ENCODE measurements at regions not wholly inside any gene's neighbourhood (a gene's known extent, or its start where the extent isn't known, plus 50 kb on each side); places are given as distances from the start of the nearest gene placed in this dataset.

DNA sequence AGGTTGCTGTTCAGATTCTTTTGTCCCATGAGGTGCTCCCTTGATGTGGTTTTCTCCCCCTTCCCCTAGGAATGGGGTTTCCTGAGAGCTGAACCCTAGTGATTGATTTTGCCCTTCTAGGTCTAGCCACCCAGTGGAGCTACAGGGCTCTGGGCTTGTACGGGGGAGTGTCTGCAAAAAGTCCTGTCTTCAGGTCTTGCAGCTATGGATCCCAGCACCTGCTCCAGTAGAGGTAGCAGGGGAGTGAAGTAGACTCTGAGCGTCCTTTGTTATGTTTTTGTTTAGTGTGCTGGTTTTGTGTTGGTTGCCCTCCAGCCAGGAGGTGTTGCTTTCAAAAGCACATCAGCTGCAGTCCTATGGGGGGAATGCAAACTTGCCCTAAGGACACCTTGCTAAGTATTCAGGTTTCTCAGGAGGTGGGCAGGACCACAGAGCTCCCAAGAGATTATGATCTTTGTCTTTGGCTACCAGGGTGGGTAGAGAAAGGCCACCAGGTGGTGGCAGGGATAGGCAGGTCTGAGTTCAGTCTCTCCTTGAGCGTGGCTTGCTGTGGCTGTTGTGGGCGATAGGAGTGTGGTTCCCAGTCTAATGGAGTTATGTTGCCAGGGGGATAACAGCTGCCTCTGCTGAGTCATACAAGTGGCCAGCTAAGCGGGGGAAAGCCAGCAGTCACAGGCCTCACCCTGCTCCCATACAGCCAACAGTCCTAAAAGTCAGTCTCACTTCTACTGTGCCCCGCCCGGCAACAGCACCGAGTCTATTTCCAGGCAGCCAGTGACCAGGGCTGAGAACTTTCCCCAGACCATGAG, 92.4 kb upstream of the JCAD start:
- Mint-ChIP-seq H3K27ac (no peak overlapping the region), H3K27me3 (ENCODE audit: insufficient read depth) (peaks cover 25% of the 10 kb centered on the region), H3K4me1 (peaks cover 10% of the 10 kb centered on the region), H3K36me3 (ENCODE audit: low read depth) (no peaks in the 10 kb centered on the region), H3K4me3 (no peak overlapping the region), H3K9me3 (peaks cover 5% of the 10 kb centered on the region)
- Histone ChIP-seq H3K36me3 (ENCODE audit: control insufficient read depth, insufficient read depth, low read length) (no peaks in the 10 kb centered on the region), H3K4me3 (ENCODE audit: low read length) (no peak overlapping the region), H3K27me3 (ENCODE audit: control insufficient read depth, insufficient read depth, low read length, poor library complexity, severe bottlenecking) (no peaks in the 10 kb centered on the region), H3K4me1 (ENCODE audit: control insufficient read depth, insufficient read depth, low read length) (no peaks in the 10 kb centered on the region), H3K27ac (ENCODE audit: low read depth, low read length) (no peak overlapping the region), H3K9ac (ENCODE audit: extremely low read depth, low read length, poor library complexity, severe bottlenecking) (no peak overlapping the region), H3K9me3 (ENCODE audit: control insufficient read depth, low read length) (peaks cover 7% of the 10 kb centered on the region)
- DNase-seq, result peak; percentile 62
- TF ChIP-seq, protein P1, sequence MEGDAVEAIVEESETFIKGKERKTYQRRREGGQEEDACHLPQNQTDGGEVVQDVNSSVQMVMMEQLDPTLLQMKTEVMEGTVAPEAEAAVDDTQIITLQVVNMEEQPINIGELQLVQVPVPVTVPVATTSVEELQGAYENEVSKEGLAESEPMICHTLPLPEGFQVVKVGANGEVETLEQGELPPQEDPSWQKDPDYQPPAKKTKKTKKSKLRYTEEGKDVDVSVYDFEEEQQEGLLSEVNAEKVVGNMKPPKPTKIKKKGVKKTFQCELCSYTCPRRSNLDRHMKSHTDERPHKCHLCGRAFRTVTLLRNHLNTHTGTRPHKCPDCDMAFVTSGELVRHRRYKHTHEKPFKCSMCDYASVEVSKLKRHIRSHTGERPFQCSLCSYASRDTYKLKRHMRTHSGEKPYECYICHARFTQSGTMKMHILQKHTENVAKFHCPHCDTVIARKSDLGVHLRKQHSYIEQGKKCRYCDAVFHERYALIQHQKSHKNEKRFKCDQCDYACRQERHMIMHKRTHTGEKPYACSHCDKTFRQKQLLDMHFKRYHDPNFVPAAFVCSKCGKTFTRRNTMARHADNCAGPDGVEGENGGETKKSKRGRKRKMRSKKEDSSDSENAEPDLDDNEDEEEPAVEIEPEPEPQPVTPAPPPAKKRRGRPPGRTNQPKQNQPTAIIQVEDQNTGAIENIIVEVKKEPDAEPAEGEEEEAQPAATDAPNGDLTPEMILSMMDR (conservative IDR thresholded peaks at IDR 0.05), result peak; percentile 23
- WGBS, 2 experiments (ENCODE audit: insufficient coverage in 1 of 2, insufficient read length in 1 of 2), result 93 to 97% methylated on average over 3 to 8 of the region's 8 CpGs

DNA sequence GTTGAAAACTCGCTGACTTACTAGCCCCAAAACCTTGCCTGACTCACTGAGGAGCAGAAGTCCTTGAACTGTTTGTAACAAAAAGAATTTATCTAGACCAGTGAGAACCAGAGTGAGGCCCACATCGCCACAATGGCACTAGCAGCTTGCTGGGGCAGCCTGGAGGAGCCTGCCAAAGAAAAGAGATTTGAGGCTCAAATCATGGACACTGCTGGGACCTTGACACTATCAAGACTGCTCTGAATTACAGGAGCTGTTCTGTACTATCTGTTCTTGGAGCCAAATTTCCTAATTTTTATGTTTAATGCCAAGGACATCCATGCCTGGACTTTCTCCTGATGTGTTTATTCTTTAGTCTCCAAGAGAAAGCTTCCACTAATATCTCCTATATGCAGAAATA, 82.0 kb upstream of the JCAD start:
- H3K27ac ChIP-seq (ENCODE audit: low read depth, low read length), result no peak overlapping the region
- H3K27ac Mint-ChIP-seq, result no peak overlapping the region
- WGBS, 2 experiments (ENCODE audit: insufficient coverage in 1 of 2, insufficient read length in 1 of 2), result 61 to 75% methylated on average over 2 of the region's 2 CpGs

DNA sequence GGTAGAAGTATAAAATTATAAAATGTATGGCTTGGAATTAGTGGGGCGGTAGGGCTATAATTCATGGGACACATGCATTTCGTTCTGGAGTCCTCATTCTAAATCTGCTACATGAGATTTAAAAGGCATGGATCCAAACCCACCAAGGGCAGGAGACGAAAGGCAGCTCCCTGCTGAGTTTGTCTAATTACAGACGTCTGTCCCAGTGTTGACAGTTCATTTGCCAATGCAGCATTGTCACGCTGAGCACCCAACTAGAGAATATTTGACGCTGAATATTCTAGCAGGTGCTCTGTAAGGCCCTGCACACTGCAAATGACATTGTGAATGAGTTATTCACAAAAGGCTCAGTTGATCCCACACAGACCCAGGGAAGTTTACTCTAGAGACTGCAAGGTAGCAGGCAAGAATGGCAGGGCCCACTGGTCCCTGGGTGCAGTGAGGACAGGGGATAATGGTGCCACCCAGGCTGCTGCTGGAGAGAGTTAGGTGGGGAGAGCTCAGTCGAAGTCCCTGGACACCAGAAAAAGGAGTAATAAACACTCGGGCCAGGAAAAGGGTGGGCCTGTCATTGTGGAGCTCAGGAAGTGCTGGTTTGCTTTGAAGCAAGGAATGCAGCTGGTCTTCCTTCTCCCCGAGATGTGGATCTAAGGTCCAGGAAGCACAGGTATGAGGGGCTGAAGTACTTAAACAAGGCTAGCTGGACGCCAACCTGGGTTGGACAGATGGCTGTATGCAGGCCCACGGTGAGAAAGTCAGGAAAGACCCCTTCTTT, 75.0 kb upstream of the JCAD start:
- TF ChIP-seq, protein P1 (conservative IDR thresholded peaks at IDR 0.05), result no peak
- Histone ChIP-seq H3K9ac (ENCODE audit: extremely low read depth, low read length, poor library complexity, severe bottlenecking) (no peak overlapping the region), H3K4me1 (ENCODE audit: control insufficient read depth, insufficient read depth, low read length) (no peaks in the 10 kb centered on the region), H3K36me3 (ENCODE audit: control insufficient read depth, insufficient read depth, low read length) (no peaks in the 10 kb centered on the region), H3K27me3 (ENCODE audit: control insufficient read depth, insufficient read depth, low read length, poor library complexity, severe bottlenecking) (no peaks in the 10 kb centered on the region), H3K27ac (ENCODE audit: low read depth, low read length) (no peak overlapping the region), H3K9me3 (ENCODE audit: control insufficient read depth, low read length) (no peaks in the 10 kb centered on the region), H3K4me3 (ENCODE audit: low read length) (no peak overlapping the region)
- Mint-ChIP-seq H3K27ac (peak overlapping the region; percentile 62), H3K9me3 (no peaks in the 10 kb centered on the region), H3K4me3 (no peak overlapping the region), H3K36me3 (ENCODE audit: low read depth) (no peaks in the 10 kb centered on the region), H3K4me1 (peaks cover 10% of the 10 kb centered on the region), H3K27me3 (ENCODE audit: insufficient read depth) (peaks cover 9% of the 10 kb centered on the region)
- 68 to 86% methylated on average over 7 to 11 of the region's 11 CpGs for WGBS, 2 experiments (ENCODE audit: insufficient coverage in 1 of 2, insufficient read length in 1 of 2)
- no peak for DNase-seq

More for the DNA sequence above, 82.0 kb upstream of the JCAD start:
- no peak overlapping the region for H3K9ac ChIP-seq (ENCODE audit: extremely low read depth, low read length, poor library complexity, severe bottlenecking)
- peaks cover 17% of the 10 kb centered on the region for H3K27me3 Mint-ChIP-seq (ENCODE audit: insufficient read depth)
- no peaks in the 10 kb centered on the region for H3K4me1 Mint-ChIP-seq
- H3K9me3 ChIP-seq (ENCODE audit: control insufficient read depth, low read length), result no peaks in the 10 kb centered on the region
- H3K36me3 Mint-ChIP-seq (ENCODE audit: low read depth), result no peaks in the 10 kb centered on the region
- DNase-seq, result no peak
- no peaks in the 10 kb centered on the region for H3K27me3 ChIP-seq (ENCODE audit: control insufficient read depth, insufficient read depth, low read length, poor library complexity, severe bottlenecking)
- H3K4me3 ChIP-seq (ENCODE audit: low read length), result no peak overlapping the region
- no peaks in the 10 kb centered on the region for H3K36me3 ChIP-seq (ENCODE audit: control insufficient read depth, insufficient read depth, low read length)
- H3K4me3 Mint-ChIP-seq, result no peak overlapping the region
- TF ChIP-seq, protein P1 (conservative IDR thresholded peaks at IDR 0.05), result no peak
- no peaks in the 10 kb centered on the region for H3K4me1 ChIP-seq (ENCODE audit: control insufficient read depth, insufficient read depth, low read length)
- peaks cover 5% of the 10 kb centered on the region for H3K9me3 Mint-ChIP-seq

All from endodermal cell (in vitro differentiated cells).